Loucy (cell line): ENCODE measurements at regions not wholly inside any gene's neighbourhood (a gene's known extent, or its start where the extent isn't known, plus 50 kb on each side); places are given as distances from the start of the nearest gene placed in this dataset.

Experiments used
- H2AFZ ChIP-seq: fragments of 200-600 bp; sonication (generic); 2 replicates; pipeline ENCODE4 v1.6.0; 2016; ENCODE audit warnings: antibody characterized with exemption, mild to moderate bottlenecking, low read length, moderate library complexity
- H3F3A ChIP-seq: fragments of 200-600 bp; 2 replicates; pipeline ENCODE4 v1.6.0; 2016; ENCODE audit warnings: antibody characterized with exemption, low read depth, mild to moderate bottlenecking
- H3K27me3 ChIP-seq: fragments of 200-600 bp; sonication (generic); 2 replicates; pipeline ENCODE4 v1.6.1; 2014; ENCODE audit warnings: low read length, mild to moderate bottlenecking; ENCODE audit not compliant: insufficient read depth, poor library complexity, severe bottlenecking
- H3K36me3 ChIP-seq: fragments of 200-600 bp; sonication (generic); 2 replicates; pipeline ENCODE4 v1.6.1; 2016; ENCODE audit warnings: low read length; ENCODE audit not compliant: insufficient read depth
- H3K4me1 ChIP-seq: fragments of 200-600 bp; sonication (generic); 2 replicates; pipeline ENCODE4 v1.5.1; 2014; ENCODE audit warnings: low read length, mild to moderate bottlenecking; ENCODE audit not compliant: insufficient read depth, poor library complexity, severe bottlenecking
- H3K4me2 ChIP-seq: fragments of 200-600 bp; sonication (generic); 2 replicates; pipeline ENCODE4 v1.6.0; 2014; ENCODE audit warnings: antibody characterized with exemption, low read length, low read depth, mild to moderate bottlenecking; ENCODE audit not compliant: poor library complexity, severe bottlenecking
- H3K4me3 ChIP-seq: fragments of 200-600 bp; sonication (generic); 2 replicates; pipeline ENCODE4 v1.5.1; 2014; ENCODE audit warnings: low read length, mild to moderate bottlenecking, mixed read lengths; ENCODE audit not compliant: poor library complexity, severe bottlenecking
- H3K79me2 ChIP-seq: fragments of 200-600 bp; sonication (generic); 2 replicates; pipeline ENCODE4 v1.6.1; 2014; ENCODE audit warnings: low read length; ENCODE audit not compliant: insufficient read depth
- H3K9ac ChIP-seq: fragments of 200-600 bp; sonication (generic); 2 replicates; pipeline ENCODE4 v1.6.0; 2014; ENCODE audit warnings: mild to moderate bottlenecking, low read depth, low read length, moderate library complexity; ENCODE audit not compliant: poor library complexity, severe bottlenecking
- H3K9me2 ChIP-seq: fragments of 200-600 bp; sonication (generic); replicated peaks from 2 replicates; pipeline ENCODE4 v1.6.1; 2016; ENCODE audit warnings: low read depth, low read length, mixed read lengths
- H3K9me3 ChIP-seq: fragments of 200-600 bp; sonication (generic); 2 replicates; pipeline ENCODE4 v1.6.1; 2014; ENCODE audit warnings: mild to moderate bottlenecking, antibody characterized with exemption, low read length, low read depth; ENCODE audit not compliant: insufficient read depth
- H4K20me1 ChIP-seq: fragments of 200-600 bp; sonication (generic); 2 replicates; pipeline ENCODE4 v1.6.0; 2014; ENCODE audit warnings: antibody characterized with exemption, low read length, mild to moderate bottlenecking; ENCODE audit not compliant: insufficient read depth, poor library complexity, severe bottlenecking
- CTCF ChIP-seq: fragments of 200-600 bp; sonication (generic); conservative IDR thresholded peaks from 2 replicates; pipeline ENCODE4 v1.5.1; 2014; ENCODE audit warnings: mild to moderate bottlenecking, antibody characterized with exemption, low read length
- EZH2phosphoT487 ChIP-seq: fragments of 200-600 bp; IDR thresholded peaks from 2 replicates; pipeline ENCODE4 v1.6.1; 2018; ENCODE audit warnings: antibody characterized with exemption, mild to moderate bottlenecking, moderate library complexity, borderline replicate concordance

- Histone ChIP-seq H3K79me2 (no peaks in the 10 kb centered on the region), H3K9me2 (no peaks in the 10 kb centered on the region), H3K36me3 (no peaks in the 10 kb centered on the region), H2AFZ (no peak overlapping the region), H3K4me1 (no peaks in the 10 kb centered on the region), H3K9ac (no peak overlapping the region), H3K4me3 (no peak overlapping the region), H3K4me2 (no peak overlapping the region), H3K27me3 (no peaks in the 10 kb centered on the region), H3F3A (no peaks in the 10 kb centered on the region), H4K20me1 (no peaks in the 10 kb centered on the region), H3K9me3 (no peaks in the 10 kb centered on the region)
- no peak for TF ChIP-seq EZH2phosphoT487
- TF ChIP-seq CTCF, result no peak
Observed at GRCh38 chr18:61727241-61728193, 165.3 kb downstream of the RNF152 start.

- H3K9ac ChIP-seq, result no peak overlapping the region
- H4K20me1 ChIP-seq, result no peaks in the 10 kb centered on the region
- H3K27me3 ChIP-seq, result no peaks in the 10 kb centered on the region
- H2AFZ ChIP-seq, result no peak overlapping the region
- no peaks in the 10 kb centered on the region for H3K4me1 ChIP-seq
- TF ChIP-seq EZH2phosphoT487, result no peak
- no peaks in the 10 kb centered on the region for H3F3A ChIP-seq
- no peak overlapping the region for H3K4me3 ChIP-seq
- H3K9me3 ChIP-seq, result no peaks in the 10 kb centered on the region
- H3K9me2 ChIP-seq, result no peaks in the 10 kb centered on the region
- H3K79me2 ChIP-seq, result no peaks in the 10 kb centered on the region
- H3K36me3 ChIP-seq, result no peaks in the 10 kb centered on the region
- H3K4me2 ChIP-seq, result no peak overlapping the region
Observed at GRCh38 chr18:61724532-61724931, 168.3 kb downstream of the RNF152 start.

GRCh38 chr18:61722247-61722646, 170.6 kb downstream of the RNF152 start:
- Histone ChIP-seq H3K27me3 (no peaks in the 10 kb centered on the region), H3K9me3 (no peaks in the 10 kb centered on the region), H3K79me2 (no peaks in the 10 kb centered on the region), H4K20me1 (no peaks in the 10 kb centered on the region), H3F3A (no peaks in the 10 kb centered on the region), H3K4me3 (no peak overlapping the region), H3K4me1 (no peaks in the 10 kb centered on the region), H3K9me2 (no peaks in the 10 kb centered on the region), H3K9ac (no peak overlapping the region), H2AFZ (no peak overlapping the region), H3K36me3 (no peaks in the 10 kb centered on the region), H3K4me2 (no peak overlapping the region)
- TF ChIP-seq CTCF, result no peak
- TF ChIP-seq EZH2phosphoT487, result no peak

DNA sequence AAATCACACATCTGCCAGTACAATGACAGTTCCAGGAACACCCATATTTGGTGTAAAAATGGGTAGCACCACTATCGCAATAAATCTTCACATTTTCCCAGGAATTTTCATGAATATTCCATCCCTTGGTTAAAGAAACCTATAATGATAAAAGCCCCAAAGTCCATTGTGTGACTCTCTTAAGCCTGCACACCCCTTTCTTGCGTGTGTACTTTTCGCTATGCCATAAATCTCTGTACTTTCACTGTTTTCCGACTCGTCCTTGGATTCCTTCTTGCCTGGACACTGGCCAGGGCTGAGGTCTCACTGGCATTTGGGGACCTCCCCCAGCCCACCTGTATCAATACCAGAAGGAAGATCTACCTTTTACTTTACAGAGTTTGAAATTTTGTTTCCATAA, 172.3 kb downstream of the RNF152 start:
- Histone ChIP-seq H3K27me3 (no peaks in the 10 kb centered on the region), H3K9me3 (no peaks in the 10 kb centered on the region), H3K4me2 (no peak overlapping the region), H3K79me2 (no peaks in the 10 kb centered on the region), H3K4me1 (no peaks in the 10 kb centered on the region), H3K36me3 (no peaks in the 10 kb centered on the region), H4K20me1 (no peaks in the 10 kb centered on the region), H3K9ac (no peak overlapping the region), H3F3A (no peaks in the 10 kb centered on the region), H3K9me2 (no peaks in the 10 kb centered on the region), H2AFZ (no peak overlapping the region), H3K4me3 (no peak overlapping the region)
- TF ChIP-seq EZH2phosphoT487 (no peak), CTCF (no peak)
